ENCODE measurements at regions not wholly inside any gene's neighbourhood (a gene's known extent, or its start where the extent isn't known, plus 50 kb on each side); places are given as distances from the start of the nearest gene placed in this dataset.
A peak's percentile ranks its signal among the peaks of the same experiment; 100 is the strongest.

DNA sequence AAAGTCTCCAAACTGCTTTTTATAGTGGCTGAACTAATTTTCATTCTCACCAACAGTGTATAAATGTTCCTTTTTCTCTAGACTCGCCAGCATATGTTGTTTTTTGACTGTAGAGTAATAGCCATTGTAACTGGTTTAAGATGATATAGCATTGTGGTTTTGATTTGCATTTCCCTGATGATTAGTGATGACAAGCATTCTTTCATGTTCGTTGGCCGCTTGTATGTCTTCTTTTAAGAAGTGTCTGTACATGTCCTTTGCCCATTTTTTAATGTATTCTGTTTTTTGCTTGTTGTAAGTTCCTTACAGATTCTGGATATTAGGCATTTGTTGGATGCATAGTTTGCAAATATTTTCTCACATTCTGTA is 404.9 kb downstream of the FLRT2 start (continued):
- TF ChIP-seq, protein P1, sequence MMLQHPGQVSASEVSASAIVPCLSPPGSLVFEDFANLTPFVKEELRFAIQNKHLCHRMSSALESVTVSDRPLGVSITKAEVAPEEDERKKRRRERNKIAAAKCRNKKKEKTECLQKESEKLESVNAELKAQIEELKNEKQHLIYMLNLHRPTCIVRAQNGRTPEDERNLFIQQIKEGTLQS (IDR thresholded peaks at IDR 0.05; ENCODE audit: borderline replicate concordance, extremely low read depth, low read depth, low read length), result no peak
- TF ChIP-seq TBL1XR1 (IDR thresholded peaks at IDR 0.05; ENCODE audit: low read depth, low read length) (no peak), ATF7 (IDR thresholded peaks at IDR 0.05; ENCODE audit: low read depth) (peak; percentile 50; the same call in 1 of the 2 replicates), RAD51 (IDR thresholded peaks at IDR 0.05) (no peak), NFYB (IDR thresholded peaks at IDR 0.05; ENCODE audit: insufficient read depth, low read depth, low read length) (no peak), FOXK2 (IDR thresholded peaks at IDR 0.05) (no peak), ZNF217 (IDR thresholded peaks at IDR 0.05) (0 out of 2 replicates have a peak, but pooled peaks have one; percentile 37), ZNF207 (IDR thresholded peaks at IDR 0.05; ENCODE audit: borderline replicate concordance) (no peak), CBFB (IDR thresholded peaks at IDR 0.05; ENCODE audit: low read depth) (no peak), MTA3 (IDR thresholded peaks at IDR 0.05; ENCODE audit: borderline replicate concordance, low read length) (no peak), POU2F2 (IDR thresholded peaks at IDR 0.05; ENCODE audit: borderline replicate concordance, low read depth, low read length) (0 out of 3 replicates have a peak, but pooled peaks have one; percentile 57), TCF12 (IDR thresholded peaks at IDR 0.05; ENCODE audit: low read depth, low read length) (no peak), ZNF274 (IDR thresholded peaks at IDR 0.05; ENCODE audit: insufficient read depth, insufficient read length) (no peak), SPI1 (IDR thresholded peaks at IDR 0.05; ENCODE audit: borderline replicate concordance, insufficient read depth, low read depth, low read length) (no peak), SREBF1 (IDR thresholded peaks at IDR 0.05; ENCODE audit: low read length) (no peak), KDM1A (IDR thresholded peaks at IDR 0.05; ENCODE audit: borderline replicate concordance) (no peak), POLR2AphosphoS5 (IDR thresholded peaks at IDR 0.05; ENCODE audit: low read length) (no peak), GATAD2B (conservative IDR thresholded peaks at IDR 0.05; ENCODE audit: low read depth) (0 out of 2 replicates have a peak, but pooled peaks have one; percentile 27), MTA2 (IDR thresholded peaks at IDR 0.05; ENCODE audit: low read depth) (no peak)
- TF ChIP-seq, protein P2, sequence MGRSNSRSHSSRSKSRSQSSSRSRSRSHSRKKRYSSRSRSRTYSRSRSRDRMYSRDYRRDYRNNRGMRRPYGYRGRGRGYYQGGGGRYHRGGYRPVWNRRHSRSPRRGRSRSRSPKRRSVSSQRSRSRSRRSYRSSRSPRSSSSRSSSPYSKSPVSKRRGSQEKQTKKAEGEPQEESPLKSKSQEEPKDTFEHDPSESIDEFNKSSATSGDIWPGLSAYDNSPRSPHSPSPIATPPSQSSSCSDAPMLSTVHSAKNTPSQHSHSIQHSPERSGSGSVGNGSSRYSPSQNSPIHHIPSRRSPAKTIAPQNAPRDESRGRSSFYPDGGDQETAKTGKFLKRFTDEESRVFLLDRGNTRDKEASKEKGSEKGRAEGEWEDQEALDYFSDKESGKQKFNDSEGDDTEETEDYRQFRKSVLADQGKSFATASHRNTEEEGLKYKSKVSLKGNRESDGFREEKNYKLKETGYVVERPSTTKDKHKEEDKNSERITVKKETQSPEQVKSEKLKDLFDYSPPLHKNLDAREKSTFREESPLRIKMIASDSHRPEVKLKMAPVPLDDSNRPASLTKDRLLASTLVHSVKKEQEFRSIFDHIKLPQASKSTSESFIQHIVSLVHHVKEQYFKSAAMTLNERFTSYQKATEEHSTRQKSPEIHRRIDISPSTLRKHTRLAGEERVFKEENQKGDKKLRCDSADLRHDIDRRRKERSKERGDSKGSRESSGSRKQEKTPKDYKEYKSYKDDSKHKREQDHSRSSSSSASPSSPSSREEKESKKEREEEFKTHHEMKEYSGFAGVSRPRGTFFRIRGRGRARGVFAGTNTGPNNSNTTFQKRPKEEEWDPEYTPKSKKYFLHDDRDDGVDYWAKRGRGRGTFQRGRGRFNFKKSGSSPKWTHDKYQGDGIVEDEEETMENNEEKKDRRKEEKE (IDR thresholded peaks at IDR 0.05), result no peak
- TF ChIP-seq, protein P3, sequence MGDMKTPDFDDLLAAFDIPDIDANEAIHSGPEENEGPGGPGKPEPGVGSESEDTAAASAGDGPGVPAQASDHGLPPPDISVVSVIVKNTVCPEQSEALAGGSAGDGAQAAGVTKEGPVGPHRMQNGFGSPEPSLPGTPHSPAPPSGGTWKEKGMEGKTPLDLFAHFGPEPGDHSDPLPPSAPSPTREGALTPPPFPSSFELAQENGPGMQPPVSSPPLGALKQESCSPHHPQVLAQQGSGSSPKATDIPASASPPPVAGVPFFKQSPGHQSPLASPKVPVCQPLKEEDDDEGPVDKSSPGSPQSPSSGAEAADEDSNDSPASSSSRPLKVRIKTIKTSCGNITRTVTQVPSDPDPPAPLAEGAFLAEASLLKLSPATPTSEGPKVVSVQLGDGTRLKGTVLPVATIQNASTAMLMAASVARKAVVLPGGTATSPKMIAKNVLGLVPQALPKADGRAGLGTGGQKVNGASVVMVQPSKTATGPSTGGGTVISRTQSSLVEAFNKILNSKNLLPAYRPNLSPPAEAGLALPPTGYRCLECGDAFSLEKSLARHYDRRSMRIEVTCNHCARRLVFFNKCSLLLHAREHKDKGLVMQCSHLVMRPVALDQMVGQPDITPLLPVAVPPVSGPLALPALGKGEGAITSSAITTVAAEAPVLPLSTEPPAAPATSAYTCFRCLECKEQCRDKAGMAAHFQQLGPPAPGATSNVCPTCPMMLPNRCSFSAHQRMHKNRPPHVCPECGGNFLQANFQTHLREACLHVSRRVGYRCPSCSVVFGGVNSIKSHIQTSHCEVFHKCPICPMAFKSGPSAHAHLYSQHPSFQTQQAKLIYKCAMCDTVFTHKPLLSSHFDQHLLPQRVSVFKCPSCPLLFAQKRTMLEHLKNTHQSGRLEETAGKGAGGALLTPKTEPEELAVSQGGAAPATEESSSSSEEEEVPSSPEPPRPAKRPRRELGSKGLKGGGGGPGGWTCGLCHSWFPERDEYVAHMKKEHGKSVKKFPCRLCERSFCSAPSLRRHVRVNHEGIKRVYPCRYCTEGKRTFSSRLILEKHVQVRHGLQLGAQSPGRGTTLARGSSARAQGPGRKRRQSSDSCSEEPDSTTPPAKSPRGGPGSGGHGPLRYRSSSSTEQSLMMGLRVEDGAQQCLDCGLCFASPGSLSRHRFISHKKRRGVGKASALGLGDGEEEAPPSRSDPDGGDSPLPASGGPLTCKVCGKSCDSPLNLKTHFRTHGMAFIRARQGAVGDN (IDR thresholded peaks at IDR 0.05), result peak; percentile 36; the same call in 1 of the 2 replicates
- TF ChIP-seq, protein P4, sequence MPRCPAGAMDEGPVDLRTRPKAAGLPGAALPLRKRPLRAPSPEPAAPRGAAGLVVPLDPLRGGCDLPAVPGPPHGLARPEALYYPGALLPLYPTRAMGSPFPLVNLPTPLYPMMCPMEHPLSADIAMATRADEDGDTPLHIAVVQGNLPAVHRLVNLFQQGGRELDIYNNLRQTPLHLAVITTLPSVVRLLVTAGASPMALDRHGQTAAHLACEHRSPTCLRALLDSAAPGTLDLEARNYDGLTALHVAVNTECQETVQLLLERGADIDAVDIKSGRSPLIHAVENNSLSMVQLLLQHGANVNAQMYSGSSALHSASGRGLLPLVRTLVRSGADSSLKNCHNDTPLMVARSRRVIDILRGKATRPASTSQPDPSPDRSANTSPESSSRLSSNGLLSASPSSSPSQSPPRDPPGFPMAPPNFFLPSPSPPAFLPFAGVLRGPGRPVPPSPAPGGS (IDR thresholded peaks at IDR 0.05; ENCODE audit: borderline replicate concordance, insufficient read depth, low read depth, low read length, poor library complexity, severe bottlenecking), result no peak
- TF ChIP-seq, protein P5, sequence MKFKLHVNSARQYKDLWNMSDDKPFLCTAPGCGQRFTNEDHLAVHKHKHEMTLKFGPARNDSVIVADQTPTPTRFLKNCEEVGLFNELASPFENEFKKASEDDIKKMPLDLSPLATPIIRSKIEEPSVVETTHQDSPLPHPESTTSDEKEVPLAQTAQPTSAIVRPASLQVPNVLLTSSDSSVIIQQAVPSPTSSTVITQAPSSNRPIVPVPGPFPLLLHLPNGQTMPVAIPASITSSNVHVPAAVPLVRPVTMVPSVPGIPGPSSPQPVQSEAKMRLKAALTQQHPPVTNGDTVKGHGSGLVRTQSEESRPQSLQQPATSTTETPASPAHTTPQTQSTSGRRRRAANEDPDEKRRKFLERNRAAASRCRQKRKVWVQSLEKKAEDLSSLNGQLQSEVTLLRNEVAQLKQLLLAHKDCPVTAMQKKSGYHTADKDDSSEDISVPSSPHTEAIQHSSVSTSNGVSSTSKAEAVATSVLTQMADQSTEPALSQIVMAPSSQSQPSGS (IDR thresholded peaks at IDR 0.05; ENCODE audit: low read length), result no peak
